ENCODE measurements at regions not wholly inside any gene's neighbourhood (a gene's known extent, or its start where the extent isn't known, plus 50 kb on each side); places are given as distances from the start of the nearest gene placed in this dataset.
"Not testable (repeated sequence)": the region's sequence is repeated elsewhere in the genome, so short reads cannot be mapped to it uniquely, and the experiment has no call there.

DNA sequence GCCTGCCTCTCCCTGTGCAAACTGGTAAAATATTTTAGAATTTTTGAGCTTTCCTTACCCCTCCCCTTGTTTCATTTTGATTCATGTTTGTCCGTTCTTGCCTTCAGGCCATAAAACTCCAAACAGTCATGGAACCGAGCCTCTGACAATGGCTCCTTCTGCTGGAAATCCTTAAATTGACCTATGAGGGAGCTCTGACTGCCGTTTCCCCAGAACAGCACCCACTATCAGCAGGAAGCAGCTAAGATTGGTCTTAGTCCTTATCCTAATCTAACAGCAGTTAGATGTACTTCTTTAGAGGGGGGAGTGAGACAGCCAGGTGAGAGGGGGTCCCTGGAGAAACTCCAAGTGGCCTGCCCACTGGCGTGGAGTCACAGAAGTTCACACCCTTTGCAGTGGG lies 106.7 kb downstream of the FAM174A start:
- H3K4me3 Mint-ChIP-seq = no peak overlapping the region
- no peaks in the 10 kb centered on the region for H3K4me1 Mint-ChIP-seq
- DNase-seq (no peak), ATAC-seq (ENCODE audit: low read depth in 2 of 2) (no peak)
- no peaks in the 10 kb centered on the region for H3K9me3 Mint-ChIP-seq
- H3K27ac Mint-ChIP-seq = peak overlapping the region in 2 of 6 donors; percentile 44 to 57
- H3K36me3 Mint-ChIP-seq = no peaks in the 10 kb centered on the region
- peaks cover 0 to 8% (median 7%) of the 10 kb centered on the region in 3 donors for H3K27me3 Mint-ChIP-seq

DNA sequence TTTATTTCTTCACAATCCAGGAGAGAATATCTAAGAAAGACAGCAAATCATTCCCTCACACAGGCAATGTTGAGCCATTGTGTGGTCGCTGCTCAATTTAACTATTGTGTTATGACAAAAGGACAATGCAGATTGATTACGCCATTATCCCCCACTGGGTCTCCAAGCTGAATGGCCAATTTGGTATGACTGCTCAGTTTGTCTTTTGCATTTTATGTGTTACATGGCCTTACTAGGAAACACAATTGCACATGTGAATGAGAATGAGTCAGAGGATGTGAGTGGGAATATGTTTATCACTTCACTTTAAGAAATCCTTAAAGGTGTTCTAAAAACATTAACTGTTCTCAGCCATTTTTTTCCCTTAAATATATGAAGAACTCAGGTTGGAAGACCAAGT lies 108.3 kb downstream of the FAM174A start:
- Mint-ChIP-seq H3K9me3 (no peaks in the 10 kb centered on the region), H3K36me3 (no peaks in the 10 kb centered on the region), H3K4me1 (no peaks in the 10 kb centered on the region), H3K27ac (no peak overlapping the region), H3K27me3 (peaks cover 0 to 8% (median 7%) of the 10 kb centered on the region in 3 donors), H3K4me3 (no peak overlapping the region)
- DNase-seq (no peak), ATAC-seq (ENCODE audit: low read depth in 2 of 2) (no peak)

DNA sequence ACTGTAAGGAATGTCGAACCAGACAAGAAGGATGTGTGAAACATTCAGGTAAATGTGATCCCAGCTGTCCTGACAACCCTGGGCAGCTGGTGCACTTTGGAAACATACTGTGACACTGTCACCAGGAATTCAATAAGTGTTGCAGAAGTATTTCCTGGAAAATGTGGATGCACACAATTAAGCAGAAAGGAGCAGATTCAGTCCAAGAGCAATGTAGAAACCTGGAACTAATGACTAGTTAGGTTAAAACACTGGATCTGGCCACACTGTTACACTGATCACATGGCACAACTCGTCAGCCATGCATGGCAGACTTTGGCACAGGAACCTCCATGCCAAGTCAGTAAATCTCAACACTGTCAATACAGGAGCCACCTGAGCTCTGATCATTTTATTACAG lies 109.0 kb downstream of the FAM174A start:
- no peaks in the 10 kb centered on the region for H3K9me3 Mint-ChIP-seq

DNA sequence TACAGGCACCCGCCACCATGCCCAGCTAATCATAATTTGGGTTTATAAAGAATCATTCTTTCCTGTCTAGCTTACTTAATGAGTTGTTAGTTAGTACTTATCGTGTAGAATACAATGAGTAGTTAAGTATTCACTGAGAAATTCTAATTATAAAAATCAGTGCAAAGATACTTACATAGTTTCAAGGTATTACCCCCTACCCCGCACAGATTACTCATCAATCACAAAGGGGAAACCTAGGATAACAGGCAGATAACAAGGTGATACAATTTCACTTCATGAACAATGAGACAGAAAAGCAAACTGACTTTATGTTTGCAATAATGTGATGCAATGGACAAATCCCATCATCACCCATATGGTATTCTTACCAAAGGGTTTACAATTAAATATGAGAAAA lies 109.6 kb downstream of the FAM174A start:
- H3K27ac Mint-ChIP-seq = no peak overlapping the region
- H3K9me3 Mint-ChIP-seq = no peaks in the 10 kb centered on the region
- peaks cover 0 to 8% (median 7%) of the 10 kb centered on the region in 3 donors for H3K27me3 Mint-ChIP-seq
- ATAC-seq (ENCODE audit: low read depth in 2 of 2) = no peak
- DNase-seq = no peak
- no peak overlapping the region for H3K4me3 Mint-ChIP-seq
- H3K4me1 Mint-ChIP-seq = no peaks in the 10 kb centered on the region
- H3K36me3 Mint-ChIP-seq = no peaks in the 10 kb centered on the region

More for the DNA sequence above, 109.0 kb downstream of the FAM174A start:
- Mint-ChIP-seq H3K36me3 (no peaks in the 10 kb centered on the region), H3K4me3 (no peak overlapping the region), H3K27me3 (peaks cover 0 to 8% (median 7%) of the 10 kb centered on the region in 3 donors), H3K4me1 (no peaks in the 10 kb centered on the region), H3K27ac (no peak overlapping the region)
- ATAC-seq (ENCODE audit: low read depth in 2 of 2) (no peak), DNase-seq (no peak)

DNA sequence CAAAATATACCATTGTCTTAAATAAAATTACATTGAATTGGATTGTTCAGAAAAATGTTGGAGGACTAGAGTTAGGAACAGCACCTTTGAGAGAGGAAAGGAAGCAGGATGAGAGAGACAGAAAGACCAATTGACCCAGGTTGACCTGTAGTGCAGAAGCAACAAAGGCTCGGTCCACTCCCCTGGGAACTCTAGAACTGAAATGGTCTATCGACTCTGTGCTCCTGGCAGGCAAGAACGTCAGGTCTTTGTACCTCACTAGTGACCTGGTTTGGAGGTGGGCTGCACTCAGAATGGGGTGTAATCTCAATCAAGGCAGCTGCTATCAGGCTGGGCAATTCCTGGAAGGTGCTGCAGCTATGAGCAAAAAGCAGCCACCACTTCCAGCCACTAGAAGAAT lies 110.8 kb downstream of the FAM174A start:
- DNase-seq = no peak
- peaks cover 0 to 2% (median 0%) of the 10 kb centered on the region in 7 donors for H3K9me3 Mint-ChIP-seq
- no peak for ATAC-seq (ENCODE audit: low read depth in 2 of 2)
- no peaks in the 10 kb centered on the region for H3K36me3 Mint-ChIP-seq
- no peak overlapping the region for H3K27ac Mint-ChIP-seq
- H3K27me3 Mint-ChIP-seq = peaks cover 0 to 8% (median 7%) of the 10 kb centered on the region in 3 donors
- H3K4me1 Mint-ChIP-seq = no peaks in the 10 kb centered on the region
- H3K4me3 Mint-ChIP-seq = no peak overlapping the region

DNA sequence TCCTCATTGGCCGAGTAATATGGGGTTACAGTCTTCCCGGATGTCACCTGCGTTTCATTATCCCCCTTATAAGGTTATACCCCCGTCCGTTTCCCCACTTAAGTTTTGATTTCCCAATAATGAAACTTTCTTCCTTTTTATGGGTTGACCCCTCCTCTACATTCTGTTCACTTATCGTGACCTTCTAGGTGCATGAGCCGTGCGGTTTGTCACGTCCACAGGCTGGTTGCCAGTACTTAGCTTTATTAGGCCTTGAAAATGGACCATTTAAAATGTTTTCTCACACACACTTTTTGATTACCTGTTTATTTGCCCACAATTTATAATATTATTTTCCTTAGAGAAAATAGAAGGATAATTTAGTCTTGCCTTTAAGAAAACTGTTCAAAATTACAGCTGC lies 111.5 kb downstream of the FAM174A start:
- no peak overlapping the region for H3K27ac Mint-ChIP-seq

DNA sequence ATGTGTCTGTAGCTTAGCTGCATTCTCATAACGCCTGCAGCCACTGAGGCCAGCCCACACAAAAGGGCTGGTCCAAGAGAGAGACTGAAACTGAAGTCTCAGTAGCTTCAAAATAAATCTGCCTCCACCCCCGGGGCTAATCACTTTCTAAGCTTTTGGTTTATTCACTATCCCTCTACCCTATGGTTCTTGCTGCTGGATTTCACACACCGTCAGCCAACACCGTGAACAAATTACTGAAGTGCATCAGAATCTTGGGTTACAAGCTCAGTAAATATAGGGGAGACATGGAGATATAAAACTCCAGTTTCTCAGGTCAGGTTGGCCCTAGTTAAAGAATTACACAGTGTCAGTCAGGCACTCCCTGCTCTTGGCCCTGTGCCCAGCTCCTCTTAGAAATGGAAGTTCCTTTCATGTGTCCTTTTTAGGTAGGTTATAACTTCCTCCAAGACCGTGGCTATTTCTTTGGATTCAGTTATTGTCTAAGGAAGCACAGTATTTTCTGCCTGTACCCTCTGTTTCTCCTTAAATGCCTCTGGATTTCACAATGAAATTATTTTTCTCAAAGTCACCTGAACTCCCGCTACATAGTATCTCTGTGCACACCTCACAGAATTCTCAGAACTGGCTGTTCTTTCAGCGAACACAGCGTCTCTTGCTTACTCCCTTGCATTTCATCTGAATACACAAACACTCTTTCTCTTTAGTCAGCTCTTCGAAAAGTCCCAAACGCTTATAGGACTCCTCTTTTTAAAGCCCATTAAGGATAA lies 112.5 kb downstream of the FAM174A start:
- Mint-ChIP-seq H3K36me3 (no peaks in the 10 kb centered on the region), H3K9me3 (peaks cover 0 to 4% (median 0%) of the 10 kb centered on the region in 7 donors), H3K4me3 (no peak overlapping the region), H3K4me1 (no peaks in the 10 kb centered on the region), H3K27ac (no peak overlapping the region), H3K27me3 (no peaks in the 10 kb centered on the region)
- DNase-seq (no peak), ATAC-seq (ENCODE audit: low read depth in 2 of 2) (no peak)

More for the DNA sequence above, 111.5 kb downstream of the FAM174A start:
- no peak for ATAC-seq (ENCODE audit: low read depth in 2 of 2)
- H3K27me3 Mint-ChIP-seq = peaks cover 0 to 4% (median 4%) of the 10 kb centered on the region in 3 donors
- no peak overlapping the region for H3K4me3 Mint-ChIP-seq
- no peaks in the 10 kb centered on the region for H3K36me3 Mint-ChIP-seq
- no peaks in the 10 kb centered on the region for H3K4me1 Mint-ChIP-seq
- peaks cover 0 to 4% (median 0%) of the 10 kb centered on the region in 7 donors for H3K9me3 Mint-ChIP-seq
- no peak for DNase-seq

DNA sequence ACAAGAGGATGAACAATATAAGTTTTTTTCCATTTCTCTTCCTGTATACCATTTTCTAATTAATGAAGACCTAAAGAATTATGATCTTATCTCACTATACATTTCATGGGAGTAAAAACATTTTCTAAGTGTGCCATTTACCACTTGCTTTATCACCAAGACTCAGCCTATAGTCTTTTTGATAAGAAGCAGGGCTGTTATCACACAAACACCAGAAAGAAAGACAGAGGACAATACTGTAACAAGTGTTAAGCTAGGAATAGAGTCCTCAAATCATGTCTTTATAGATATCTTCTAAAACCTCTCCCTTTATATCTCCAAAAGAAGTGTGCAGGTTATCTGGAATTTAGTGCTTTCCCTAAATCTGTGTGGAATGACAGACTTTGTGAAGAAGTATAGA lies 119.7 kb downstream of the FAM174A start:
- H3K27ac Mint-ChIP-seq = no peak overlapping the region
- no peak overlapping the region for H3K4me3 Mint-ChIP-seq
- no peaks in the 10 kb centered on the region for H3K4me1 Mint-ChIP-seq
- no peaks in the 10 kb centered on the region for H3K36me3 Mint-ChIP-seq
- H3K27me3 Mint-ChIP-seq = no peaks in the 10 kb centered on the region
- DNase-seq = no peak
- ATAC-seq (ENCODE audit: low read depth in 2 of 2) = no peak
- H3K9me3 Mint-ChIP-seq = peaks cover 0 to 4% (median 0%) of the 10 kb centered on the region in 7 donors

DNA sequence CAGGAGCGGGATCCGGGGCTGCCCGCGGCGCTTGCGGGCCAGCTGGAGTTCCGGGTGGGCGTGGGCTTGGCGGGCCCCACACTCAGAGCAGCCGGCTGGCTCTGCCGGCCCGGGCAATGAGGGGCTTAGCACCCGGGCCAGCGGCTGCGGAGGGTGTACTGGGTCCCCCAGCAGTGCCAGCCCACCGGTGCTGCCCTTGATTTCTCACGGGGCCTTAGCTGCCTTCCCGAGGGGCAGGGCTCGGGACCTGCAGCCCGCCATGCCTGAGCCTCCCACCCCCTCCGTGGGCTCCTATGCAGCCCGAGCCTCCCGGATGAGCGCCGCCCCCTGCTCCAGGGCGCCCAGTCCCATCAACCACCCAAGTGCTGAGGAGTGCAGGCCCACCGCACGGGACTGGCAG lies 121.6 kb downstream of the FAM174A start:
- not testable (repeated sequence) for H3K4me3 Mint-ChIP-seq; ATAC-seq (ENCODE audit: low read depth in 2 of 2); DNase-seq; H3K27me3 Mint-ChIP-seq; H3K27ac Mint-ChIP-seq; H3K9me3 Mint-ChIP-seq; H3K36me3 Mint-ChIP-seq; H3K4me1 Mint-ChIP-seq

DNA sequence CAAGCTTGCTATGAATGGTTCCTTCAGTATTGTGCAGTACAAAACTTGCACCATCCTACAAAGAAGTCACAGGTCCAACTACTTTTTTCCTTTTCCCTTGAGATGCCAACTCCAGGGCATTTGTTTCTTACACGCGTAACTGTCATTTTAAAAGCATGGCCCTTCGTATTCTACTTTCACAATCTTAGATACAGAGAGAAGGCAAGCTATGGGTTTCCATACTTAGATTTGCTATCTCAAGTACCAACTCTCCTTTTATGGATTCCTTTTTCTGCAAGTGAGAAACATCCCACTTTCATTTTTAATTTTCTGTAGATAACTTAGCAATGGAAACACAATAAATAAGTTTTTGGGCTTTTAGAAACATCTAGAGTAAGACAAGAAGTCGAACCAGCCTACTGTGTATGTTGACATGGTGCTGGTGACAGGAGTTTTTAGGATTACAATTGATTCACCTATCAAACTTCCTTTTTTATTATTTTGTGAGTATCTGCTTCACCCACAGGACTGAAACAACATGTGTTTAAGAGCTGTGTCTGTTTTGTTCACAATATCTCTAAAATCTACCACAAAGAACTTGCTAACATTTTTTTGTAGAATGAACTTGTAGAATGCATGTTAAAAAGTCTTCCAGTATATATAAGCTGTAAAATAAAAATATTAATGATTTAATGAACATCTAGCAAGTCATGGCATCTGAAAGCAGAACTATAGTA lies 124.1 kb downstream of the FAM174A start:
- no peaks in the 10 kb centered on the region for H3K27me3 Mint-ChIP-seq
- DNase-seq = no peak

DNA sequence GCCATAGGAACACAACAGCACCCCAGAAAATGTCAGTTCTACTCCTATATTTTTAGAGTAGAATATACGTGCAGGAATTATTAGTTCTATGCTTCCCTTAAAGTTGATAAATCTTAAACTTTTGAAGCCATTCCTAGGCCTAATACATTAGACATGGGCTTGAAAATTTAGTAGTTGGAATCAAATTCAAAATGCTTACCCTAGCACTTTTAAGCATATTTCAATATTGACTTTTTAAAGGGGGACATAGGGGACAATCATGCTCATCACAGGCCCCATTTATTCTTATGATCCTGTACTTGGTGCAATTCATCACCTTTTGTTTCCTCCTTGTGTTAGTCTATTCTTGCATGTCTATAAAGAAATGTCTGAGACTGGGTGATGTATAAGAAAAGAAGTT lies 129.0 kb downstream of the FAM174A start:
- H3K9me3 Mint-ChIP-seq = no peaks in the 10 kb centered on the region
- H3K27me3 Mint-ChIP-seq = no peaks in the 10 kb centered on the region
- H3K27ac Mint-ChIP-seq = no peak overlapping the region
- ATAC-seq (ENCODE audit: low read depth in 2 of 2) (no peak), DNase-seq (no peak)
- H3K4me1 Mint-ChIP-seq = peaks cover 0 to 6% (median 5%) of the 10 kb centered on the region in 3 donors
- H3K4me3 Mint-ChIP-seq = no peak overlapping the region
- H3K36me3 Mint-ChIP-seq = no peaks in the 10 kb centered on the region

More for the DNA sequence above, 124.1 kb downstream of the FAM174A start:
- Mint-ChIP-seq H3K36me3 (no peaks in the 10 kb centered on the region), H3K4me3 (no peak overlapping the region), H3K4me1 (no peaks in the 10 kb centered on the region), H3K27ac (no peak overlapping the region), H3K9me3 (no peaks in the 10 kb centered on the region)
- ATAC-seq (ENCODE audit: low read depth in 2 of 2) = no peak

DNA sequence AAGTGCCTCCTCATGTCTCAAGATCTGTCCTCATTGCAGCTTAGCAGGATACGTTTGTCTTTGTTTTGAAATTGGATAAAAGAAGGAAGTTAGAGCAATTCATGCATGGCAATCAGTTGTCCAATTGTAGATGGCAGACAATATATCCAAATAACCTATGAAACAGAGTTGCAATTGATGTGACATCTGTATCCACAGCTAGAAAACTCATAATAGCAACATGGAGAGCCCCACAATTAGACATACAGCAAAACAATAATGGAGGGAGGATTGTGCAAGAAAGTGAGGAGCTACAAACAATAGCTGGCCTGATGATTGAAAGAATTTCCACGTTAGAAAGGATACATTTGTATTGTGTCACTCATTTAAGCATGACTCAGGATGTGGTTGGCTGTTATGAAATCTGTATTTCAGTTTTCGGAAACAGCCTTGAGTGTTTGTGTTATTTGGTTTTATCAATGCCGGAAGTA lies 132.0 kb downstream of the FAM174A start:
- H3K9me3 Mint-ChIP-seq = peaks cover 0 to 10% (median 3%) of the 10 kb centered on the region in 7 donors
- DNase-seq (no peak), ATAC-seq (ENCODE audit: low read depth in 2 of 2) (no peak)
- H3K36me3 Mint-ChIP-seq = no peaks in the 10 kb centered on the region
- no peak overlapping the region for H3K4me3 Mint-ChIP-seq
- no peak overlapping the region for H3K27ac Mint-ChIP-seq
- no peaks in the 10 kb centered on the region for H3K27me3 Mint-ChIP-seq
- peaks cover 0 to 6% (median 5%) of the 10 kb centered on the region in 3 donors for H3K4me1 Mint-ChIP-seq

DNA sequence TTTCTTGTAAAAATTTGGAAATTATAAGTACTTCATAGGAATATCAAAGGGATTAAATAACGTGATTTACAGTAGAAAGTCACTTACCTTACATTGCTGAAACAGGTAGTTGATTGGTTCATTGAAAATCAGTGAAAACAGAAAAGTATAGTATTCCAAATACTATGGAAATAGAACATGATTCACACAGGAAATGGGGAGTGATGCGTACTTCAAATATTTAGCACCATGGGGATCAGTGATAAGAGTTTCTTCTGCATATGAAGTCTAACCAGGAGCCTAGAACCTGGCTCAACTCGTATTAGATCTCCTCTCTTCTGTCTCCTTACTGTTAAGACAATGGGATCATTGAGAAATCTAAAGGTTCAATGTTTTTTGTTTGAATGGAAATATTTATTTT lies 133.3 kb downstream of the FAM174A start:
- ATAC-seq (ENCODE audit: low read depth in 2 of 2) (no peak), DNase-seq (no peak)
- H3K36me3 Mint-ChIP-seq = no peaks in the 10 kb centered on the region
- H3K9me3 Mint-ChIP-seq = peaks cover 0 to 10% (median 5%) of the 10 kb centered on the region in 7 donors
- no peaks in the 10 kb centered on the region for H3K27me3 Mint-ChIP-seq
- peaks cover 0 to 6% (median 5%) of the 10 kb centered on the region in 3 donors for H3K4me1 Mint-ChIP-seq
- no peak overlapping the region for H3K4me3 Mint-ChIP-seq
- H3K27ac Mint-ChIP-seq = no peak overlapping the region
